ENCODE measurements at regions not wholly inside any gene's neighbourhood (a gene's known extent, or its start where the extent isn't known, plus 50 kb on each side); places are given as distances from the start of the nearest gene placed in this dataset.

DNA sequence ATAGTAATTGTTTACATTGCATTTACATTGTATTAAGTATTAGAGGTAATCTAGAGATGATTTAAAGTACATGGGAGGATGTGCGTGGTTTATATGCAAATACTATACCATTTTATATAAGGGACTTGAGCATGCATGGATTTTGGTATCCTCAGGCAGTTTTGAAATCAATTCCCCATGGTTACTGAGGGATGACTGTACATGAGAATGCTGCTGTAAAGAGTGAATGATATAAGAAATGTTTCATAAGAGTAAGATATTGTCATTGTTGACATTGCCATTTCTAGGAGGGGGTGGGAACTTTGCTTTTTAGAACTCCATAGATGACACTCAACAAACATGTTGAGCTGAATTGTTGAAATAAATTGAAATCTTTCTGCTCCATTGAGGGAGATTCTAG is 185.0 kb downstream of the SEMA6A start:
- DNase-seq, result no peak

DNA sequence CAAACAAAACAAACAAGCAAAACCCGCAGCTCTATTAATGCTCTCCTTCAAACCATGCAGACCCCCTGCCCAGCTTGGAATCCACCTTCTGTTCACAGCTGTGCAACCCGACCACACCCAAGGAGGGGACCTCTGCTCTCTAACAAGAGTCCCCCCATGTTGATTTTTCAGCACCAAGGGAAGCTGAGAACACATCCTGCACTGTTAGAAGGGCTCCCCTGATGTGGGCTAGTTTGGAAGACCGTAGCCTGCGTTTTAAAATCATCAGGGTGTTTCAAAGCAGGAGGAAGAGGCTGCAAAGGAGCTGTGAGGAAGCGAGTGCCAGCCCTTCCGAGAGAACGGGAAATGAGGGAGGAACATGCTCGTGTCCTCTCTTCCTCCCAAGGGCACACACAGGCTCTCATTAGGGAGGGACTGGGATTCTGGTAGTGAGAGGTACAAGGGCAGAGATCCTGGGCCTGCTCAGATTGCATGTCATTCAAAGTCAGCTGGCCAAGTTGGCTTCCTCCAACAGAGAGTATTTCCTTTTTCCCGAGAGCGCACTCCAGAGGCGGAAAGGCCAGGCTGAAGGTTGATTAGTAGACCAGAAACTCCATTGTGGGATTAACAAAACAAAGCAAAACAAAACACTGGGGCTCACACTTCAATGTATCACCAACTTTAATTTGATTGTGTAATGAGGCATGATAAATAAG is 185.9 kb downstream of the SEMA6A start:
- peak in 1 of 2 experiments; percentile 9 for DNase-seq

DNA sequence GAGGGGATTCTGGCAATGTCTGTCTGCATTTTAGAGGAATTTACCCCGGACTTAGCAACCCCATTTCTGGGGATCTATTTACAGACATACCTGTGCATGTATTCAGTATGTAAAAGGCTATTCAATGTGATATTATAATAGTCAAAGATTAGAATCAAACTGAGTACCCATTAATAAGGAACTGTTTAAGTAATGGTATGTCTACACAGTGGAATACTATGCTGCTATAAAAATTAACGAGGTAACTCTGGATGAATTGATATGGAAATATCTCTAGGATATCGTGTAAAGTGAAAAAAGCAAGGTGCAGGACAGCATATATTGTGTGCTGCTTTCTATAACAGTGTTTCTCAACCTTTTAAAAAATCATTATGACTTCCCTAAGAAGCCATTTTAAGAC is 186.9 kb downstream of the SEMA6A start:
- DNase-seq, result no peak

DNA sequence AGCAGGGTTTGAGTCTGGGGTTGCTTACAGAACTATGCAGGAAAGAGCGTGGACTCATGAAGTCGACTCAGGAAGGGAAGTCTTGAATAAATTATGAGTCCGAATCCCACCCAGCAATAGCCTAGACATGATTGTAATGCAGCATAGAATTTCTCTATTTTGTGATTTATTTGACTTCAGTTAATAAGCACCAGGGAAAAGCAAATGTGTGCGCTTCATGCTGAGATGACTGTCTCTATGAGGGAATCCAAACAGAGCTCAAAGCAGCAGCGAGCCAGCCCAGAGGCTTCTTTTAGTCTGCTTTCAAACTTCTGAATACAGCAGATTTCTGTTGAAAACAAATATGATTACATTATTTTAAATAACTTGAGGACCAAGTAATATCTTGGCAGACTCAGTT is 188.0 kb downstream of the SEMA6A start:
- DNase-seq, result no peak

DNA sequence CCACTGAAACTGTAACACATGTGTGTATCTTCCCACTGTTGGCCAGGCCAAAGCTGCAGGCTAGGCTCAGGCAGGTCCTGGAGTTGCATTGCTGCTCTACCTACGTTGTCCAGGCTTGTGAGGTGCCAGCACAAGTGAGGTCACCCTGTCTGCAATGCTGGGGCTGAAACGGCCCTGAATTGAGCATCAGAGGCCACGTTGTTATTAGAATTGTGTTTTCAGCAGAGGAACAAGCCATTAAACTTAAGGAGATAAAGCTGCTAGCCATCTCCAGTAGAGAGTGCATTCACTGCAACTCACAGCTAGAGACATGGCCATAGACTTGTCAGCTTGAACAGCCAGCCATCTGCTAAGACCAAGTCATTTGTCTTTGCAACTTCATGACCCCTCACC is 191.8 kb downstream of the SEMA6A start:
- no peak for DNase-seq

DNA sequence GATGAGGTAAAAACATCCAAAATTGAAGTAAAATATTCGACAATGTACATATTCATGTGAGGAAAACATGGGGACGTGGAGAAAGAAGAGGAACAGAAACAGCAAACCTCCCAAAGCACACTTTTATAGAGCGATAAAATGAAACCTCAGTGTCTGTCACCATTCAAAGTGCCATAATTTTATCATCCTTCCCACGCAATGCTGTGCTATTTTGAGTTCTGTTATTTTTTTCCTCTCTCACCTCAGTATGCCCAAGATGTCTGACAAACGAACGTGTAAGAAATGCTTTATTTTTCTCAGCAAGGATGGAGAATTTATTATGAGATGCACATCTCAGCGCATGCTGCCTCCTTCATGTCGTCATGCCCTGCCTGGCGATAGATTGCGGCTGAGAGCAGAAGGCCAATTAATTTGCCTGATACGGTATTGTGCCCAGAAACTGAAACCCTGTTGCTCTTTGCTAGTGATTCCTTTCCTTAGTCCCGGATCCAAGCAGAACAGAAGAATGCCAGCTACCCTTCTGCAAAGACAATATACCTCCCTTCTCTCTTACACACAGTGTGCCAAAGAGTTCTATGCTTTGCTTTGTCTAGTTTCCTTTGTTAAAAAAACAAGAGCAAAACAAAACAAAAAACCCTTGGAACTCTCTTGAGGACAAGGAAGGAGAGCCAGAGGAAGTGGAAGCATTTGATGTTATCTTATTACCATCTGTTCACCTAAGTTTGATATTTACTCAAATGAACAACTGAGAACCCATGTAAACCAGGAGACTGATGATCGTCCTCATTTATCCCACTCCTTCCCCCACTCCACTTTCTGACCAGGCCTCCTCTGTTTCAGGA is 192.4 kb downstream of the SEMA6A start:
- DNase-seq, result no peak

DNA sequence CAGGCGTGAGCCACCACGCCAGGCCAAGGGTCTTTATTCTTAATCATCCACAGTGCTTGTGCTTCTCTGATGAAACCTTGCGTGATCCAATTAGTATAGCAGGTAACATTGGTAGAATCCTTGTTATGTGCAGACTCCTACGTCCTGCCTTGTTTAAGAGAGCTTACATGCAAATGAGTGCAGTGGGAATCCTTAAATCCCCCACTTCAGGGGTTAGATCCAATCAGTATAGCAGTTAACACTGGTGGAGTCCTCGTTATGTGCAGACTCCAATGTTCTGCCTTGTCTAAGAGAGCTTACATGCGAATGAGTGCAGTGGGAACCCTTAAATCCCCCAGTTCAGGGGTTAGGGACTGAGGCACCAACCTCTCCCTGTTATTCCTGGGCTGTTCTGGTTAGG is 193.4 kb downstream of the SEMA6A start:
- no peak for DNase-seq

DNA sequence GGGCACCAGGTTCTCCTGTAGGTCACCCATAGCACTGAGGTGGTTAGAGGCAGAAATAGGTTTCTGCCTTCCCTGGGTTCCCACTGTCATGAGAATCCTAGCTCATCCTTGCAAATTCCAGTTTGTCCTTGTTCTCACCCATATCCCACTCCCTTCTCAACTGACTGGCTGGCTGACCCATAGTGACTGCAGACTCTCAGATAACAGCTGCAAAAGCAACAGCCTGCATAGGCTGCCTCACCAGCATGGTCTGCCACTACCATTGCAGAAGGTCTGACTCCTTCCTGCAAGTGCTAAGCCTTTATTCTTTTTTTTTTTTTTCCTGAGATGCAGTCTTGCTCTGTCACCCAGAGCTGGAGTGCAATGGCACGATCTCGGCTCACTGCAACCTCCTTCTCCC is 194.0 kb downstream of the SEMA6A start:
- no peak for DNase-seq

DNA sequence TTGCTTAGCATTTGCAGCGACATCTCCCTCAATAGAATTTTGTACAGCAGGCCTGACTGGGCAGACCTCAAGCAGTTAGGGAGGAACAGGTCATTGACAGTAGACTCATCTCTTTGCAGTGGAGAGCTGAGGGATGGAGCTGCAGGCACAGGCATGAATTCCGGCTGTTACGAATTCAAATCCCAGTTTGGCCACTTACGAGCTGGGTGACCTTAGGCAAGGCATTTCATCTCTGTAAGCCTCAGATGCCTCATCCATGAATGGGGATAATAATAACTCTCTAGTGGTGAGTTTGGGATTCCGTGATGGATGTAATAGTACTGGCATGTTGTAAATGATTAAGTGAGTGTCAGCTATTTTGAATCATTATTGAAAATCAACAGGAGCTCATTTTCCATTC is 195.3 kb downstream of the SEMA6A start:
- DNase-seq, result no peak

DNA sequence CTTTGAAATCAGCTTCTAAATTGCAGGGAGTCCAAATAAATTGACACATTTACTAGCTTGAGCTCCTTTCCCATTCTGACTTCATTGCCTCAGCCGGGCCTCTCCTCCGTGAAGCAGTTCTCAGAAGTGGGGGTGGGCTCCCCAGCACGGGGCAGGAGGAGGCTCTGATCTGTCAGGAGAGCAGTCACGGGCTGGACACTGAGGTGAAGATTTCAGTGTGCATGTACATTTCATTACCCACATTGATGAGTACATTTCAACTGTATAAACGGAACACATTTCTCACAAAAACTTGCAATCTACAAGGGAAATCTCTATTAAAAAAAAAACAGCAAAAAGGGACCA is 195.9 kb downstream of the SEMA6A start:
- DNase-seq, result no peak

DNA sequence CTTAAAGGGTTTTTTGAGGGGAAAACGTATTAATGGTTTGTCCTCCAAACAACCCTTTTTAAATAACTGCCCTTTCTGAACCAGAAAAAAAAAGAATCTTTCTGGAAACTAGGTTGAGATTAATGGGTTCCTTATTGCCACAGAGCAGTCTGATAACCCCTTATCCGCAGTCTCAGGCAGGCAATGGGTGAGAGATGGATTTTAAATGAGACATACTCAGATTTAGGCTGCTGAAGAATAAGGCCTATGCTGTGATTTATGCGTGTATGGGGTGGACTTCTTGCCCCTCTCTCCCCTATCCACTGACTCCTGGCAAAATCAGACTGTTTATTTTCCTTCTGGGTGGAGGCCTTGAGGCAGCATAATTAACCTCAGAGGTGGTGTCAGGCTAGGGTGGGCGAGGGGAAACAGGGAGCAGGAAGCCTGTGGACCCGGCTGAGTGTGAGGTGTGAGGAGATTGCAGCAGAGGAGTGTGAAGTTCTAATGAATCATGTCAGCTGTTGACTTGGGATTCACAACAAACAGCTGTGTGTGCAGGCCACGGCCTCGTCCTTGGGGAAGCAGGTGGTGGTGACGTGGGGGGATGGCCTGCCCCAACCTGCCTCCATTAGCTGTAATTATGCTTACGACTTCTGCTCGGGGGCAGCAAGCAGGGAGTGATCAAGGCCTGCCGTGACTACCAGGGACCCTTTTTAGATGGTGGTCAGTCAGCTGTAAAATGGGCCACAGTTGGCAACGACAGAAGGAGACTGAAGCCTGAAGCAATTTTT is 196.4 kb downstream of the SEMA6A start:
- peak; percentile 11 to 44 for DNase-seq

DNA sequence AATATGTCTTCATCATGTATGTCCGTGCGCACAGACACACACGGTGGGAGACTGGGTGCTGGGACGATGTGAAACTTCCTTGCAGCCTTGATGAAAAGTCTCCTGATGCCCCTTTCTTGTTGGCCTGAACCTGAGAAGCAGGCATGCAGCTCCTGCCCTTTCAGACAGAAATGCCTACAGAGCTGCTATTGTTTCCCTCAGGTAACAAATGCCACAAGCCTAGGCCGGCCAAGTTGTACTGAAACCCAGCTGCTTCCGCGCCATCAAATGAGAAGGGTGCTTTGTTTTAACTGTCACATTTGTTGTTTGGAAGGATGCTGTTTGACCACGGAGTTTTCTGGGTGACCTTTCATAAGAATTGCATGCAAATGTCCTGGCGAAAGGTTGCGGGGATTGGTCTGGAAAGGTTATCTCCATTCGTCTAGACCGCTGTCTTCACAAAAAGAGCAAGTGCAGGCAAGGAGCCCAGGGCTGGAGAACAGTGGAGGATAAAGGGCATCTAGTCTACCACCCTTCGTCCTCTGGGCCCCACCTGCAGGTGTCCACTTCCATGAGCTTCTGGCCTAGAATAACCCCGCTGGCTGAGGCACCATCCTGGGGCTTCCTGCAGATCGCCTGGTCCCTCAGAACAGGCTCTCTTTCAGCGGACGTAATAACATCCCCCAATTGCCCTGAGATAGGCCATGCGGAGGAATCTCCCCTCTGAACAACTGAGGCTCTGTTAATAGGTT is 197.2 kb downstream of the SEMA6A start:
- DNase-seq, result peak in 1 of 2 experiments; percentile 15

DNA sequence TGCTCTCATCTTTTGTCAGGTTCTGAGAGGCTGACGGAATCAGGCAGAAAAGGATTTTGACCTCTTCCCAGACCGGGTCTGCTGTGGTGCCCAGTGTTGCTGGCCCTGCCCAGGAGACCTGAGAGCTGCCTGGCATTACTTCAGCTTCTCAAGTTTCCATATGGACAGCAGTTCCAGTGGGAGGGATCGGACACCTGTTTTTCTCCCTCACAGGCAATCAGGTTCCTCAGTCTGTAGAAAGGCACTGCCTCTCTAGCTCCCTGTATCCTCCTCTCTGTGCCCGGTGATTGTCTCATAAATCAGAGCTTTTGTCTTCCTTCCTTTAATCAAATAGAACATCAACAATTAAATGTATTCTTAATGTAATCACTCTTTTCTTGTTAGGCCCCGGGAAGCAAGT is 198.7 kb downstream of the SEMA6A start:
- no peak for DNase-seq

DNA sequence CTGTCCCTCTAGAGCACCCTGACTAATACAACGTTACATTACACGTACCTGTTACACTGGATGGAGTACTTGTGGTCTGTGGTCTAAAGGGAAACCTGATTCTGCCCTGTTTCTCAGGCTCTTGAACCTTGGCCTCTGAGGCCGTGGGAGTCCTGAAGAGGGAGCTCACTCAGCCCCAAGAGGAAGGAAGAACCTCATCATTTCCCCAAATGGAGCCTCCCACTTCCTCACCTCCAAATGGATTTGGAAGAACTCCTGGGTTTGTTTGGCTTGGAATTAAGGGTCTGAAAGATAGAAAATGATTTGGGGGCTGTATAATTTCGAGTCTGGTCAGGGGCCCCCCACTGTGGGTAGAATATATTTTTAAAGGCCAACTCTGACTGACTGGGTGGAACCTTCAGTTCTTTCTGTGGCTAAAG is 200.2 kb downstream of the SEMA6A start:
- DNase-seq, result no peak

DNA sequence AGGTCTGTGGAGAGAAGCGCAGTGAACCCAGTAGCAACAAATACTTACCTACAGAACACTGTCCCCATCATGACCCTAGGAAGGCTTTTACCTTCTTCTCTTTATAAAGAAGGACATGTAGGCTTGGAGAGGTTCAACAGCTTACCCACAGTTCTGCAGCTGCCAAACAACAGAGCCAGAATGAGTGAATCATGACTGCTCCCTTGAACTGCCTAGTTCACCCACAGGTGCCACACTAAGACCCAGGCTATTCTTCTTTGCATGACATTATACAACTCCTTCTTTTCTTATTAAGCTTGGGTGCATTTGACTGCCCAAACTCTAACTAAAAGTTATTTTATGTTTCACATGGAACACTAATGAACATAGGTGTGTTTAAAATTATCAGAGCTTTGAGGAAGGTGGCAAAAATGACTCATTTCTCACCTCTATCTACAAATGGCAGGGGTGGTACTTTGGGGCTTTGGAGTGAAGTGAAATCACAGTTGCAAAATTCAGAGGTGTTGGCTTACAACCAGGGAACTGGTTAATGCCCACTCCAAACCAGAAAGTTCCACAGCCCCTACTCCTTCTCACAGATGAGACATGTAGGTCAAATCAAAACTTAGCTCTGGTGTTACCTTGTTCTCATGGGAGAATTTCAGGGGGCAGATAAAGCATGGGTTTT is 201.6 kb downstream of the SEMA6A start:
- DNase-seq, result no peak

DNA sequence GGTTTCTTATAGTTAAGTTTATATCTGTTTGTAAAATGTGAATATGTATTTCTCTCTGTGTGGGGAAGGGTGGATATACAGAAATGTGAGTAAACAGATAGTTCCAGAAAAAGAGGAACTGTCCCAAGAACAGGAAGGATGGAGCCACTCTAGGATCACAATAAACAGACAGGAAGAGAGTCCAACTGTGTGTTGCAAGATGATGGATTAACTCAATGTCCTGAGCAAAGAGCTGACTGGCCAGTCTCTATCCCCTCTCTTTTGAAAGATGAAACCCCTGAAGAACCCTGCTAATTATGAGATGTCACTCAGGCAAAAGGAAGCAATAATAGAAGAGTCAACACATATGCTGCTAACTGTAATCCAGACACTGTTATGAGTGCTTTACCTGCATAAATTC is 202.7 kb downstream of the SEMA6A start:
- no peak for DNase-seq

DNA sequence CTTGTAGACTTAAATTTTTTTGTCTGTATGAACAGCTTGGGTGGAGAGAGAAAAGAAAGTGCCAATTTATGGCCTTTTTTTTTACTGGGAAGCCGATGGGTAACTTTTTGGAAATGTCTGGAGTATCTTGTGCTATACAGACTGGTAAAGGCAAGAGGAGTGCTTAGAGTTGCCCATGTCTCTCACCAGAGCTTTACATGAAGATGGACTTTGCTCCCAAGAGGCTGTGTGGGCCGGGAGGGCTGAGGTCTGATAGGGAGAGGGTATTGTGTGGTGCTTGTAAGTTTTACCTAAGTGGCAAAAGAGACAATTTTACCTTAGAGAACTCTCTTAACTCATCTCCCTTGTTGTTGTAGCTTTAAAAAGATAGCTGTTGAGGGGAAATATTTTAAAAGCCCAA is 203.2 kb downstream of the SEMA6A start:
- peak; percentile 23 to 39 for DNase-seq

DNA sequence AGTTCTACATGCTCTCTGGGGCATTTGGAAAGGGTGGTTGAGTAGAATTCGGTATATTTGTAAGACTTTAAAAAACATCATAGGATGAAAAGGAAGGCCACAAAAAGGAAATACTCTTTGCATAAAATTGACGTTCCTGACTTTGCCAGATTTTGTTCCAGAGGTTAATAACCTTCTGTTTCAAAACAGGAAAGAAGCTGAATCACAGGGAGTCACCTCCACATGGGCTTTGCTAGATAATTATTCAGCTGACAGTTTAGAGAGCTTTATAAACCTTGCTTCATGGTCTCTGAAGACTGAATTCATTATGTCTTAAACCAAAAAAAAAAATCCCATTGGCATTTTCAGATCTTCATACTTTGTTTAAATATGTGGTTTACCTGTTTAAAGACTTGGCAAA is 203.7 kb downstream of the SEMA6A start:
- no peak for DNase-seq

DNA sequence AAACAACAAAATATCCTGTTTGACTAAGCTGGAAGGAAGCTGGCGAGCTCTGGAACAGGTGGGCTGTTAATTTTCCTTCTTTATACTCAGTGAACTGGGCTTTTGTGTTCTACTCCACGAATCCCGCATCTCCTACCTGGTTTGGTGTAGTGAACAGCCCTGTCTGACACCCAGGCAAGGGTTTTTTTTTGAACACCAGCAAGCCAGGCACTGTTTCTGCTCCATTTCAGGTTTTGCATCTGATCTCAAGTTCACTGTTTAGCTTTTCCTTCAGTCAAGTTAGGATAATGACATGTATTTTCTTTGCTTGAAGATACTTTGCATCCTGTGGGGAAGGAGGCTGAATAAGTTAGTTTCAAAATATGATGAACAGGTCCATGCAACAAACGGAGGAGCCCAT is 204.5 kb downstream of the SEMA6A start:
- DNase-seq, result peak in 1 of 2 experiments; percentile 25

DNA sequence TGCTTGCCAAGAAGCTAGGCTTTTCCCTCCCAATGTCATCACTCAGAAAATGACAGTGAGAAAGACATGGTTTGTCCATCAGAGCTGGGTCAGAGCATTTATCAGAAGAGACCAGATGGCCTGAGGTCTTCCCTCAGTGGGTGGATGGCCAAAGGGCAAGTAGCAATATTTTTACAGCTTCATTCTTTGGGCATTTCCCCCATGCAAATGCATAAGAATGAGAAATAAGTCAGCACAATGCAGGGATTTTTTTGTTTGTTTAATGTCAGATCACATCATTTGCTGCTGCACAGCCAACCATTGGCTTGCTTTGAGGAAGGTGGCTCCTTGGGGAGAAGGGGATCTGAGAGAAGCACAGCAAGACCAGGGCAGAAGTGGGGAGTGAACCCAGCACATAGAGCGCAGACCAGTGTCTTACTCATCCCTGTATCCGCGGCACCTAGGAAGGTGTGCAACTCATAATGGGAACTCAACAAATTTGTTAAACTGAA is 209.6 kb downstream of the SEMA6A start:
- no peak for DNase-seq

DNA sequence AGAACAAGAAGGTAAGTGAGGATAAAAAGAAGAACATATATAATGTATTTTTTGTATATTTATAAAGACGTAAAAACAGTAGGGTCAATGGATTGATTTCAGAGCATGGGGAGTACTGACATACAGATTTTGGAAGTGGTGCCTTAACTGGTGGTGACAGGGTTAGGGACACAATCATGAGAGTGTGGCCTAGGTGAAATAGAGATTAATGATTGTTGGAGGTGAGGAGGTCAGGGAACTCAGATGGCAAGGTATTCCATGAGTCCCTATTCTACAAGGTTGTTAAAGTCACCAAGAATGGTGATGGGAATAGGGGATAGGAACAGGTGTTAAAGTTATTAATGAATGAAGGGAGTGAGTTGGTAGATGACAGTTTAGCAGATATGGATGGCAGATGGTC is 210.8 kb downstream of the SEMA6A start:
- DNase-seq, result no peak

DNA sequence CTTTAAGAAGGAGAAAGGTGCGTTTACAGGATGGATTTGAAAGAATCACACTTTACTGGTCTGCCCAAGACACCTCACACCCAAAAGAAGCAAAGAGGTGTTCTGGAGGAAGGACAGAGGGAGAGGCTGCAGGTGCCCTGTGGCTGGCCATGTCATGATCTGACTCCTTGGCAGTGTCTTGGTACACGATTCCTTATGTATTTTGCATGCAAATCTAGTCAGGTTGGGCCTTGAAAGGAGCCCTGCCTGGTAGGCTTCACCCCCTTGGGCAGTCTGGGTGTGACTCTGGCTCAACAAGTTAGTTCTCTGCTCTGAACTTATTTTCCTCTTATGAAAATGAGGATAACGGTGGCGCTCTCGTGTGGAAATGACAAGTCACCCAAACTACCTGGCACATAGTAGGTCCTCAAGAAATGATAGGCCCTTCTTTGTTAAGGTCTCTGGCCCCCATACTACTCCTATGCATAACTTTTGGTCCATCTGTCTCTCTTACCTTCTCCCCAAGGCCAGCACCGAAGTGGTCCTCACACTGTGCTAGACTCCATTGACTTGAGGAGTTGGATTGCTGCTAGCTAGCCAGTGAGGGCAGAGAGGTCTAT is 212.5 kb downstream of the SEMA6A start:
- no peak for DNase-seq

Measured in NCI-H526 (cell line).